ENCODE measurements at regions not wholly inside any gene's neighbourhood (a gene's known extent, or its start where the extent isn't known, plus 50 kb on each side); places are given as distances from the start of the nearest gene placed in this dataset.

DNA sequence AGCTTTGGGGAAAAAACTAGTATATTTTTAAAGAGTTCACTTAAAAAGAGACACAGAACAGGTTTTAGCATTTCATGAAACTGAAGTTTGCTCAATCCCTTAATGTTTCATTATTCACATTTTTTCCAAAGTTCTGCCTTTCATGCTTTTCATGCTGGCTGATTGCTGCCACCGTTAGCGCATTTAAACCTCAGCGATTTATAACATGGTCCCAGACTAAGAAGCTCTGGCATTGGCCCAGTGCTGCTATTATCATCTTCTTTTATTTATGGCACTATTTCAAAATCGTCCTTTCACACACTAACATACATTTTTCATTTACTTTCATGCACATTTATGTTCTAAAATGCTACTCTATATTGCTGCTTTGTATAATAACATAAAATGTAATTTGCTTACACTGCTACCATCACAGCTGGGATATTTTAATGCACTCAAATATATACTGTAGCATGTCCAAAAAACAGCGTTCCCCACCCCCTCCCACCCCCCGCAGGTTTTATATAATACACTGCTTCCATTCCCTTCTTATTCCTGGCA is 141.9 kb downstream of the MPP7 start:
- DNase-seq (ENCODE audit: low spot score), result no peak
- TF ChIP-seq, protein P1, sequence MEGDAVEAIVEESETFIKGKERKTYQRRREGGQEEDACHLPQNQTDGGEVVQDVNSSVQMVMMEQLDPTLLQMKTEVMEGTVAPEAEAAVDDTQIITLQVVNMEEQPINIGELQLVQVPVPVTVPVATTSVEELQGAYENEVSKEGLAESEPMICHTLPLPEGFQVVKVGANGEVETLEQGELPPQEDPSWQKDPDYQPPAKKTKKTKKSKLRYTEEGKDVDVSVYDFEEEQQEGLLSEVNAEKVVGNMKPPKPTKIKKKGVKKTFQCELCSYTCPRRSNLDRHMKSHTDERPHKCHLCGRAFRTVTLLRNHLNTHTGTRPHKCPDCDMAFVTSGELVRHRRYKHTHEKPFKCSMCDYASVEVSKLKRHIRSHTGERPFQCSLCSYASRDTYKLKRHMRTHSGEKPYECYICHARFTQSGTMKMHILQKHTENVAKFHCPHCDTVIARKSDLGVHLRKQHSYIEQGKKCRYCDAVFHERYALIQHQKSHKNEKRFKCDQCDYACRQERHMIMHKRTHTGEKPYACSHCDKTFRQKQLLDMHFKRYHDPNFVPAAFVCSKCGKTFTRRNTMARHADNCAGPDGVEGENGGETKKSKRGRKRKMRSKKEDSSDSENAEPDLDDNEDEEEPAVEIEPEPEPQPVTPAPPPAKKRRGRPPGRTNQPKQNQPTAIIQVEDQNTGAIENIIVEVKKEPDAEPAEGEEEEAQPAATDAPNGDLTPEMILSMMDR (IDR thresholded peaks at IDR 0.05; ENCODE audit: extremely low read depth, missing control alignments), result no peak

- no peak for DNase-seq (ENCODE audit: low spot score)
- TF ChIP-seq, protein P1 (IDR thresholded peaks at IDR 0.05; ENCODE audit: extremely low read depth, missing control alignments), result no peak
Observed at GRCh38 chr10:28157379-28157778, 145.5 kb downstream of the MPP7 start.

DNA sequence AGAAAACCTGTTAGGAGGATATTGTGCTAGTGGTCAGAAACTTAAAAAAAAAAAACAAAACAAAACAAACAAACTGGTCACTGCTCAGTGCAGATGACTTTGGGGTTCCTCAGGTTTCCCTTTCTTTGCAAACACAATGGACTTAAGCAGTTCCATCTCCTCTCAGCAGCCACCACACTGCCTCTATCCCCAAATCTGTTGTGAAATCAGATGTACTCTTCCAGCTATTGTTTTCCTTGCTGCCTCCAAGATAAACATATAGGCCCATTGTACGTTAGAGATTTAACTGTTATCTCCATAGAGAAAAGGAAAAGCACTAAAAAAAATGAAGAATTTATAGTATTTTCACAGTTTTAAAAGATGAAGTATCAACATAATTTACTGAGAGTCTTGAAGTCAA is 147.1 kb downstream of the MPP7 start:
- DNase-seq (ENCODE audit: low spot score), result no peak
- TF ChIP-seq, protein P1 (IDR thresholded peaks at IDR 0.05; ENCODE audit: extremely low read depth, missing control alignments), result no peak

DNA sequence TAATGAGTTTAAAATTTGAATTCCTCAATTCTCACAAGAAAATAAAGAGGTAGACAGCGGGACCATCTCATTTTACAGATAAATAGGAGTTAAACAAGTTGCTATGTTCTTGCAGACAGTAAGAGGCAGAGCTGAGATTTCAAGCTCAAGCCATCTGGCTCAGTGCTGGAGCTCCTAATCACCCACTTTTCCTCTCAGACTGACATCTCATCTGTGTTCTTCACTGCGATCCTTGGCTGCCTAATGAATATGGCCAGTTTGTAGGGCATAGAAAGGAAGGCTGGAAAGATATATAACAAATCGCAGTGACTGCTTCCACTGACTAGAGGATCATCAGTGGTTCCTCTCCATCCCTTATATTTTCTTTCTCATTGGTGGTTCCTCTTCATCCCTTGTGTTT is 151.2 kb downstream of the MPP7 start:
- DNase-seq (ENCODE audit: low spot score), result no peak
- TF ChIP-seq, protein P1 (IDR thresholded peaks at IDR 0.05; ENCODE audit: extremely low read depth, missing control alignments), result no peak

DNA sequence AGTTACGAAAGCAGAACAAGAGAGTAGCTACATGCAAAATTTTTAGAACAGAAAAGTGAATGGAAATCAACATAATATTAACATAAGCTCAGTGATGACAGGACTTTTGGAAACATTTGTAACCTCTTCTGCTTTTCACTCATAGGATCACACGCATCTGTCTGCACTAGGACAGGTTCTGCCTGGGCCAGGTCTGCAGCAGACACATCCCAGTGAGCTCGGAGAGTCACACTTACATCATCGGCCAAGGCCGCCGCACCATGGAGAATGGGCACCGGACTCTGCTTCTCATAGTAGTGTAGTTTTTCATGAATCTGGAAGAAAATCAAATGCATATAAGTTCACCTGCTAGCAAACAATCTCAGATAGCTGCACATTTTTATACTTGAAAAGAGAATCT is 150.9 kb upstream of the ODAD2 start:
- TF ChIP-seq, protein P1 (IDR thresholded peaks at IDR 0.05; ENCODE audit: extremely low read depth, missing control alignments), result no peak
- no peak for DNase-seq (ENCODE audit: low spot score)

- DNase-seq (ENCODE audit: low spot score), result no peak
- TF ChIP-seq, protein P1 (IDR thresholded peaks at IDR 0.05; ENCODE audit: extremely low read depth, missing control alignments), result no peak
Observed at GRCh38 chr10:28147706-28148105, 148.8 kb upstream of the ODAD2 start.

- TF ChIP-seq, protein P1 (IDR thresholded peaks at IDR 0.05; ENCODE audit: extremely low read depth, missing control alignments), result no peak
- DNase-seq (ENCODE audit: low spot score), result no peak
Observed at GRCh38 chr10:28139138-28139537, 140.3 kb upstream of the ODAD2 start.

Data from GM20000 (cell line).